ENCODE measurements at regions not wholly inside any gene's neighbourhood (a gene's known extent, or its start where the extent isn't known, plus 50 kb on each side); places are given as distances from the start of the nearest gene placed in this dataset.

- no peaks in the 10 kb centered on the region for H3K36me3 ChIP-seq
- H3K27me3 ChIP-seq (ENCODE audit: low read depth): no peaks in the 10 kb centered on the region
- peaks cover 5% of the 10 kb centered on the region for H3K9me3 ChIP-seq (replicated peaks)
- intact Hi-C loops (cut with micrococcal nuclease): no loop called here
- no peak for TF ChIP-seq CTCF (IDR thresholded peaks at IDR 0.05; ENCODE audit: borderline replicate concordance)
- H3K4me3 ChIP-seq: no peak overlapping the region
- DNase-seq: no peak
- peak overlapping the region; percentile 46 for H3K27ac ChIP-seq (replicated peaks)
- peaks cover 24% of the 10 kb centered on the region for H3K4me1 ChIP-seq
Observed at GRCh38 chr2:228653884-228654283, 472.4 kb upstream of the SPHKAP start.

- peaks cover 27% of the 10 kb centered on the region for H3K4me1 ChIP-seq
- TF ChIP-seq CTCF (IDR thresholded peaks at IDR 0.05; ENCODE audit: borderline replicate concordance): no peak
- intact Hi-C loops (cut with micrococcal nuclease): no loop called here
Observed at GRCh38 chr2:228652366-228652765, 470.9 kb upstream of the SPHKAP start.

GRCh38 chr2:228649876-228650275 lies 468.4 kb upstream of the SPHKAP start:
- Histone ChIP-seq H3K4me1 (peaks cover 20% of the 10 kb centered on the region), H3K27me3 (ENCODE audit: low read depth) (no peaks in the 10 kb centered on the region), H3K36me3 (no peaks in the 10 kb centered on the region), H3K4me3 (no peak overlapping the region), H3K27ac (replicated peaks) (peak overlapping the region; percentile 69), H3K9me3 (replicated peaks) (peaks cover 5% of the 10 kb centered on the region)
- no peak for DNase-seq
- intact Hi-C loops (cut with micrococcal nuclease): no loop called here
- no peak for TF ChIP-seq CTCF (IDR thresholded peaks at IDR 0.05; ENCODE audit: borderline replicate concordance)

More at GRCh38 chr2:228652366-228652765, 470.9 kb upstream of the SPHKAP start:
- Histone ChIP-seq H3K36me3 (no peaks in the 10 kb centered on the region), H3K9me3 (replicated peaks) (peaks cover 5% of the 10 kb centered on the region), H3K27ac (replicated peaks) (peak overlapping the region; percentile 11), H3K27me3 (ENCODE audit: low read depth) (no peaks in the 10 kb centered on the region), H3K4me3 (no peak overlapping the region)
- DNase-seq: no peak

- Histone ChIP-seq H3K27ac (replicated peaks) (peak overlapping the region; percentile 69), H3K4me3 (no peak overlapping the region), H3K4me1 (peaks cover 16% of the 10 kb centered on the region), H3K27me3 (ENCODE audit: low read depth) (no peaks in the 10 kb centered on the region), H3K36me3 (no peaks in the 10 kb centered on the region), H3K9me3 (replicated peaks) (peaks cover 5% of the 10 kb centered on the region)
- no peak for TF ChIP-seq CTCF (IDR thresholded peaks at IDR 0.05; ENCODE audit: borderline replicate concordance)
- intact Hi-C loops (cut with micrococcal nuclease): no loop called here
- no peak for DNase-seq
Observed at GRCh38 chr2:228649447-228649846, 468.0 kb upstream of the SPHKAP start.

- intact Hi-C loops (cut with micrococcal nuclease): no loop called here
- Histone ChIP-seq H3K9me3 (replicated peaks) (peaks cover 5% of the 10 kb centered on the region), H3K4me1 (peaks cover 11% of the 10 kb centered on the region), H3K27ac (replicated peaks) (peak overlapping the region; percentile 69), H3K4me3 (no peak overlapping the region), H3K36me3 (no peaks in the 10 kb centered on the region), H3K27me3 (ENCODE audit: low read depth) (no peaks in the 10 kb centered on the region)
- no peak for DNase-seq
- TF ChIP-seq CTCF (IDR thresholded peaks at IDR 0.05; ENCODE audit: borderline replicate concordance): no peak
Observed at GRCh38 chr2:228648541-228648940, 467.1 kb upstream of the SPHKAP start.

- intact Hi-C loops (cut with micrococcal nuclease): no loop called here
- no peak overlapping the region for H3K4me3 ChIP-seq
- H3K4me1 ChIP-seq: peaks cover 10% of the 10 kb centered on the region
- H3K27ac ChIP-seq (replicated peaks): no peak overlapping the region
- no peak for DNase-seq
- TF ChIP-seq CTCF (IDR thresholded peaks at IDR 0.05; ENCODE audit: borderline replicate concordance): no peak
- H3K36me3 ChIP-seq: no peaks in the 10 kb centered on the region
- peaks cover 5% of the 10 kb centered on the region for H3K9me3 ChIP-seq (replicated peaks)
- H3K27me3 ChIP-seq (ENCODE audit: low read depth): no peaks in the 10 kb centered on the region
Observed at GRCh38 chr2:228646061-228646460, 464.6 kb upstream of the SPHKAP start.

Data from left ventricle myocardium inferior (tissue), 1 donor.